ENCODE measurements at regions not wholly inside any gene's neighbourhood (a gene's known extent, or its start where the extent isn't known, plus 50 kb on each side); places are given as distances from the start of the nearest gene placed in this dataset.

DNA sequence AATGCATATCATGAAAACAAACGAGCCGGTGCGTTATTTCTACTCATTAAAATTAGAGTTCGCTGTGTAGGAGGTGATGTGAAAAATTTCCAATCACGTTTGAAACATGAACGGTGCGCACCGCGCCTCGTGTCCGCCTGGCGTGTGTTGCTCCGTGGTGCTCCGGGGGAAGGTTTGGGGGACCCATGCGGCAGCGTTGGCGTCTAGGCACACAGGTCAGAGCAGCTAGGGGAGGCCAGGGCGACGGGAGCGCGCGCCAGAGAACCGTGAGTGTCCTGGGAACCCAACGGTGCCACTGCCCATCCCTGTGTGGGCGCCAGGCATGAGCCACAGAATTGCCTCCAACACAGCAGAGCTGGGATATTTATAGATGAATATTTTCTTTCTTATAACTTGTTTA, 70.6 kb upstream of the ADARB2 start (continued):
- TF ChIP-seq, protein P1, sequence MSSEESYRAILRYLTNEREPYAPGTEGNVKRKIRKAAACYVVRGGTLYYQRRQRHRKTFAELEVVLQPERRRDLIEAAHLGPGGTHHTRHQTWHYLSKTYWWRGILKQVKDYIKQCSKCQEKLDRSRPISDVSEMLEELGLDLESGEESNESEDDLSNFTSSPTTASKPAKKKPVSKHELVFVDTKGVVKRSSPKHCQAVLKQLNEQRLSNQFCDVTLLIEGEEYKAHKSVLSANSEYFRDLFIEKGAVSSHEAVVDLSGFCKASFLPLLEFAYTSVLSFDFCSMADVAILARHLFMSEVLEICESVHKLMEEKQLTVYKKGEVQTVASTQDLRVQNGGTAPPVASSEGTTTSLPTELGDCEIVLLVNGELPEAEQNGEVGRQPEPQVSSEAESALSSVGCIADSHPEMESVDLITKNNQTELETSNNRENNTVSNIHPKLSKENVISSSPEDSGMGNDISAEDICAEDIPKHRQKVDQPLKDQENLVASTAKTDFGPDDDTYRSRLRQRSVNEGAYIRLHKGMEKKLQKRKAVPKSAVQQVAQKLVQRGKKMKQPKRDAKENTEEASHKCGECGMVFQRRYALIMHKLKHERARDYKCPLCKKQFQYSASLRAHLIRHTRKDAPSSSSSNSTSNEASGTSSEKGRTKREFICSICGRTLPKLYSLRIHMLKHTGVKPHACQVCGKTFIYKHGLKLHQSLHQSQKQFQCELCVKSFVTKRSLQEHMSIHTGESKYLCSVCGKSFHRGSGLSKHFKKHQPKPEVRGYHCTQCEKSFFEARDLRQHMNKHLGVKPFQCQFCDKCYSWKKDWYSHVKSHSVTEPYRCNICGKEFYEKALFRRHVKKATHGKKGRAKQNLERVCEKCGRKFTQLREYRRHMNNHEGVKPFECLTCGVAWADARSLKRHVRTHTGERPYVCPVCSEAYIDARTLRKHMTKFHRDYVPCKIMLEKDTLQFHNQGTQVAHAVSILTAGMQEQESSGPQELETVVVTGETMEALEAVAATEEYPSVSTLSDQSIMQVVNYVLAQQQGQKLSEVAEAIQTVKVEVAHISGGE (tag by site-specific recombination; conservative IDR thresholded peaks at IDR 0.05; ENCODE audit: low read depth) = no peak
- TF ChIP-seq, protein P2, sequence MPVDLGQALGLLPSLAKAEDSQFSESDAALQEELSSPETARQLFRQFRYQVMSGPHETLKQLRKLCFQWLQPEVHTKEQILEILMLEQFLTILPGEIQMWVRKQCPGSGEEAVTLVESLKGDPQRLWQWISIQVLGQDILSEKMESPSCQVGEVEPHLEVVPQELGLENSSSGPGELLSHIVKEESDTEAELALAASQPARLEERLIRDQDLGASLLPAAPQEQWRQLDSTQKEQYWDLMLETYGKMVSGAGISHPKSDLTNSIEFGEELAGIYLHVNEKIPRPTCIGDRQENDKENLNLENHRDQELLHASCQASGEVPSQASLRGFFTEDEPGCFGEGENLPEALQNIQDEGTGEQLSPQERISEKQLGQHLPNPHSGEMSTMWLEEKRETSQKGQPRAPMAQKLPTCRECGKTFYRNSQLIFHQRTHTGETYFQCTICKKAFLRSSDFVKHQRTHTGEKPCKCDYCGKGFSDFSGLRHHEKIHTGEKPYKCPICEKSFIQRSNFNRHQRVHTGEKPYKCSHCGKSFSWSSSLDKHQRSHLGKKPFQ (tag by site-specific recombination; IDR thresholded peaks at IDR 0.05) = no peak
- TF ChIP-seq ZNF561 (tag by site-specific recombination; IDR thresholded peaks at IDR 0.05; ENCODE audit: borderline replicate concordance) (no peak), ZNF23 (tag by site-specific recombination; IDR thresholded peaks at IDR 0.05; ENCODE audit: borderline replicate concordance) (no peak)

DNA sequence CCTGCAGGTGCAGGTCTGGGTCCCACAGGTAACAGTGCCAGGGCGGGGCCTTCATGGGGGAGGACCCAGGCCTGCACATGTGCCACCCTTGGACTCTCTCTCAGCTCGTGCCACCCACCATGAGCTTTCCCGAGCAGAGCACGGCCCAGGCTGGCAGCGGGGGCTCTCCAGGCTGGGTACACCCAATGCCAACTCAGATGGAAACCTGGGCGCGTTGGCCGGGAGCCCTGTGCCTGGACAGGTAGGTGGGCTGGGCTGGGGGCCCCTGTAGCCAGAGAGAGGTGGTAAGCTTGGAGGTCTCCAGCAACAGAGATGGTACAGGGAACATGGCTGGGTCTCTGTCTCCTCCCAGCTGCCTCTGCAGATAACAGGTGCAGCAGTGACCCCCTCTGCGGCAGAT, 69.9 kb upstream of the ADARB2 start:
- Histone ChIP-seq H3K27ac (ENCODE audit: extremely low read depth, low read depth, low read length) (no peak overlapping the region), H3K4me3 (ENCODE audit: low read depth, low read length) (no peak overlapping the region), H3K9me3 (ENCODE audit: control insufficient read depth, insufficient read depth, low read depth, low read length) (no peaks in the 10 kb centered on the region), H3K36me3 (ENCODE audit: control insufficient read depth in 2 of 2, insufficient read depth in 1 of 2, low read length in 2 of 2) (no peaks in the 10 kb centered on the region), H3K4me1 (ENCODE audit: control insufficient read depth, insufficient read depth, low read length) (no peaks in the 10 kb centered on the region)
- TF ChIP-seq FEZF1 (tag by site-specific recombination; IDR thresholded peaks at IDR 0.05) (no peak), REPIN1 (tag by site-specific recombination; IDR thresholded peaks at IDR 0.05; ENCODE audit: low read depth) (no peak), ZNF521 (tag by site-specific recombination; IDR thresholded peaks at IDR 0.05) (no peak), BCL11B (tag by site-specific recombination; IDR thresholded peaks at IDR 0.05; ENCODE audit: low read depth) (no peak), ZNF510 (tag by site-specific recombination; IDR thresholded peaks at IDR 0.05; ENCODE audit: insufficient replicate concordance) (no peak), ZBTB48 (tag by site-specific recombination; IDR thresholded peaks at IDR 0.05) (no peak), ZNF768 (tag by site-specific recombination; IDR thresholded peaks at IDR 0.05) (no peak), ZNF423 (tag by site-specific recombination; IDR thresholded peaks at IDR 0.05) (no peak), IKZF3 (tag by site-specific recombination; IDR thresholded peaks at IDR 0.05) (no peak), SP3 (tag by site-specific recombination; IDR thresholded peaks at IDR 0.05) (no peak), ZNF24 (tag by site-specific recombination; IDR thresholded peaks at IDR 0.05) (no peak)
- TF ChIP-seq, protein P3, sequence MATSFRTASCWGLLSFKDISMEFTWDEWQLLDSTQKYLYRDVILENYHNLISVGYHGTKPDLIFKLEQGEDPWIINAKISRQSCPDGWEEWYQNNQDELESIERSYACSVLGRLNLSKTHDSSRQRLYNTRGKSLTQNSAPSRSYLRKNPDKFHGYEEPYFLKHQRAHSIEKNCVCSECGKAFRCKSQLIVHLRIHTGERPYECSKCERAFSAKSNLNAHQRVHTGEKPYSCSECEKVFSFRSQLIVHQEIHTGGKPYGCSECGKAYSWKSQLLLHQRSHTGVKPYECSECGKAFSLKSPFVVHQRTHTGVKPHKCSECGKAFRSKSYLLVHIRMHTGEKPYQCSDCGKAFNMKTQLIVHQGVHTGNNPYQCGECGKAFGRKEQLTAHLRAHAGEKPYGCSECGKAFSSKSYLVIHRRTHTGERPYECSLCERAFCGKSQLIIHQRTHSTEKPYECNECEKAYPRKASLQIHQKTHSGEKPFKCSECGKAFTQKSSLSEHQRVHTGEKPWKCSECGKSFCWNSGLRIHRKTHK (tag by site-specific recombination; IDR thresholded peaks at IDR 0.05) = no peak
- CTCF ChIA-PET = no interaction called here
- POLR2A ChIA-PET = no interaction called here

DNA sequence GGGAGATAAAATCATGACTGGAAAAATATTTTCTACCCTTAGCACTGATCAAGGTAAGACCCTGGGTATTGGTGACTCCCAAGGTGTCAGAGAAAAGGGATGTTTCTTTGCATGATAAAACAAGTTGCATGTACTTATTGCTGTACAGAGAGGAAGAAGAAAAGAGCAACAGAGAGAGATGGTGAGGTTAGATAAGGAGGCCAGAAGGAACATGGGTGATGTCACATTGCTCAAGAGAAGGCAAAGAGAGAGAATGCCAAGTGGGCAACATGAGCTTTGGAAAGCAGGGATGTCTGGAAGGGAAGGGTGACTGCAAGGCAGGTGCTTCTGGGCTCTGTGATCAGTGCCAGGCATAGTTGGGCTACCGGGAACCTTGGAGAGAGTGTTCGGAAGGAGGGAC, 65.1 kb upstream of the ADARB2 start:
- Histone ChIP-seq H3K4me3 (ENCODE audit: low read depth, low read length) (no peak overlapping the region), H3K9me3 (ENCODE audit: control insufficient read depth, insufficient read depth, low read depth, low read length) (no peaks in the 10 kb centered on the region), H3K4me1 (ENCODE audit: control insufficient read depth, insufficient read depth, low read length) (no peaks in the 10 kb centered on the region), H3K27ac (ENCODE audit: extremely low read depth, low read depth, low read length) (no peak overlapping the region), H3K36me3 (ENCODE audit: control insufficient read depth in 2 of 2, insufficient read depth in 1 of 2, low read length in 2 of 2) (no peaks in the 10 kb centered on the region)
- TF ChIP-seq ZNF510 (tag by site-specific recombination; IDR thresholded peaks at IDR 0.05; ENCODE audit: insufficient replicate concordance) = no peak
- no peak for TF ChIP-seq ZNF416 (tag by site-specific recombination; IDR thresholded peaks at IDR 0.05)
- no peak for TF ChIP-seq BCL11B (tag by site-specific recombination; IDR thresholded peaks at IDR 0.05; ENCODE audit: low read depth)
- TF ChIP-seq, protein P4, sequence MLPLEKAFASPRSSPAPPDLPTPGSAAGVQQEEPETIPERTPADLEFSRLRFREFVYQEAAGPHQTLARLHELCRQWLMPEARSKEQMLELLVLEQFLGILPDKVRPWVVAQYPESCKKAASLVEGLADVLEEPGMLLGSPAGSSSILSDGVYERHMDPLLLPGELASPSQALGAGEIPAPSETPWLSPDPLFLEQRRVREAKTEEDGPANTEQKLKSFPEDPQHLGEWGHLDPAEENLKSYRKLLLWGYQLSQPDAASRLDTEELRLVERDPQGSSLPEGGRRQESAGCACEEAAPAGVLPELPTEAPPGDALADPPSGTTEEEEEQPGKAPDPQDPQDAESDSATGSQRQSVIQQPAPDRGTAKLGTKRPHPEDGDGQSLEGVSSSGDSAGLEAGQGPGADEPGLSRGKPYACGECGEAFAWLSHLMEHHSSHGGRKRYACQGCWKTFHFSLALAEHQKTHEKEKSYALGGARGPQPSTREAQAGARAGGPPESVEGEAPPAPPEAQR (tag by site-specific recombination; IDR thresholded peaks at IDR 0.05) = no peak
- TF ChIP-seq, protein P5, sequence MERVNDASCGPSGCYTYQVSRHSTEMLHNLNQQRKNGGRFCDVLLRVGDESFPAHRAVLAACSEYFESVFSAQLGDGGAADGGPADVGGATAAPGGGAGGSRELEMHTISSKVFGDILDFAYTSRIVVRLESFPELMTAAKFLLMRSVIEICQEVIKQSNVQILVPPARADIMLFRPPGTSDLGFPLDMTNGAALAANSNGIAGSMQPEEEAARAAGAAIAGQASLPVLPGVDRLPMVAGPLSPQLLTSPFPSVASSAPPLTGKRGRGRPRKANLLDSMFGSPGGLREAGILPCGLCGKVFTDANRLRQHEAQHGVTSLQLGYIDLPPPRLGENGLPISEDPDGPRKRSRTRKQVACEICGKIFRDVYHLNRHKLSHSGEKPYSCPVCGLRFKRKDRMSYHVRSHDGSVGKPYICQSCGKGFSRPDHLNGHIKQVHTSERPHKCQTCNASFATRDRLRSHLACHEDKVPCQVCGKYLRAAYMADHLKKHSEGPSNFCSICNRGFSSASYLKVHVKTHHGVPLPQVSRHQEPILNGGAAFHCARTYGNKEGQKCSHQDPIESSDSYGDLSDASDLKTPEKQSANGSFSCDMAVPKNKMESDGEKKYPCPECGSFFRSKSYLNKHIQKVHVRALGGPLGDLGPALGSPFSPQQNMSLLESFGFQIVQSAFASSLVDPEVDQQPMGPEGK (tag by site-specific recombination; IDR thresholded peaks at IDR 0.05) = no peak
- no peak for TF ChIP-seq ZNF707 (tag by site-specific recombination; IDR thresholded peaks at IDR 0.05)
- no peak for TF ChIP-seq IKZF3 (tag by site-specific recombination; IDR thresholded peaks at IDR 0.05)
- TF ChIP-seq ZNF548 (tag by site-specific recombination; IDR thresholded peaks at IDR 0.05) = no peak
- no peak for TF ChIP-seq ZNF530 (tag by site-specific recombination; IDR thresholded peaks at IDR 0.05; ENCODE audit: low read depth)
- no peak for TF ChIP-seq ZNF529 (tag by site-specific recombination; IDR thresholded peaks at IDR 0.05; ENCODE audit: insufficient replicate concordance)
- TF ChIP-seq PRDM1 (tag by site-specific recombination; IDR thresholded peaks at IDR 0.05) = no peak
- no peak for TF ChIP-seq ZNF175 (tag by site-specific recombination; IDR thresholded peaks at IDR 0.05)
- CTCF ChIA-PET = no interaction called here
- POLR2A ChIA-PET = no interaction called here
